ENCODE measurements at regions not wholly inside any gene's neighbourhood (a gene's known extent, or its start where the extent isn't known, plus 50 kb on each side); places are given as distances from the start of the nearest gene placed in this dataset.

GRCh38 chrX:9087271-9088040, 53.5 kb upstream of the FAM9B start:
- no peak overlapping the region for H3K4me3 ChIP-seq (ENCODE audit: low read length)
- H3K9me3 ChIP-seq (ENCODE audit: control insufficient read depth, insufficient read depth, low read length): no peaks in the 10 kb centered on the region
- H3K27ac ChIP-seq (ENCODE audit: low read length): no peak overlapping the region
- no CpG with 5 or more reads among the region's 8 CpGs for WGBS (ENCODE audit: insufficient coverage, insufficient read length)
- no peaks in the 10 kb centered on the region for H3K4me1 ChIP-seq (ENCODE audit: control insufficient read depth, insufficient read depth, low read length)
- no peak for DNase-seq (ENCODE audit: low read depth, low spot score)
- H3K36me3 ChIP-seq (ENCODE audit: control insufficient read depth, insufficient read depth, low read length): no peaks in the 10 kb centered on the region
- H3K27me3 ChIP-seq (ENCODE audit: control insufficient read depth, insufficient read depth, low read length): no peaks in the 10 kb centered on the region

- H3K4me1 ChIP-seq (ENCODE audit: control insufficient read depth, insufficient read depth, low read length): no peaks in the 10 kb centered on the region
- no peaks in the 10 kb centered on the region for H3K27me3 ChIP-seq (ENCODE audit: control insufficient read depth, insufficient read depth, low read length)
- WGBS (ENCODE audit: insufficient coverage, insufficient read length): no CpG with 5 or more reads among the region's 2 CpGs
- H3K4me3 ChIP-seq (ENCODE audit: low read length): no peak overlapping the region
- DNase-seq (ENCODE audit: low read depth, low spot score): no peak
- H3K9me3 ChIP-seq (ENCODE audit: control insufficient read depth, insufficient read depth, low read length): no peaks in the 10 kb centered on the region
- no peak overlapping the region for H3K27ac ChIP-seq (ENCODE audit: low read length)
- no peaks in the 10 kb centered on the region for H3K36me3 ChIP-seq (ENCODE audit: control insufficient read depth, insufficient read depth, low read length)
Observed at GRCh38 chrX:9088896-9089295, 55.0 kb upstream of the FAM9B start.

- no CpG with 5 or more reads among the region's 1 CpG for WGBS (ENCODE audit: insufficient coverage, insufficient read length)
Observed at GRCh38 chrX:9090766-9091165, 56.8 kb upstream of the FAM9B start.

GRCh38 chrX:9091258-9091657, 57.3 kb upstream of the FAM9B start:
- no peak for DNase-seq (ENCODE audit: low read depth, low spot score)
- no peaks in the 10 kb centered on the region for H3K4me1 ChIP-seq (ENCODE audit: control insufficient read depth, insufficient read depth, low read length)
- no peaks in the 10 kb centered on the region for H3K27me3 ChIP-seq (ENCODE audit: control insufficient read depth, insufficient read depth, low read length)
- H3K4me3 ChIP-seq (ENCODE audit: low read length): no peak overlapping the region
- H3K27ac ChIP-seq (ENCODE audit: low read length): no peak overlapping the region
- H3K36me3 ChIP-seq (ENCODE audit: control insufficient read depth, insufficient read depth, low read length): no peaks in the 10 kb centered on the region
- no CpG with 5 or more reads among the region's 4 CpGs for WGBS (ENCODE audit: insufficient coverage, insufficient read length)
- no peaks in the 10 kb centered on the region for H3K9me3 ChIP-seq (ENCODE audit: control insufficient read depth, insufficient read depth, low read length)

More at GRCh38 chrX:9090766-9091165, 56.8 kb upstream of the FAM9B start:
- no peak overlapping the region for H3K4me3 ChIP-seq (ENCODE audit: low read length)
- no peaks in the 10 kb centered on the region for H3K27me3 ChIP-seq (ENCODE audit: control insufficient read depth, insufficient read depth, low read length)
- no peak overlapping the region for H3K27ac ChIP-seq (ENCODE audit: low read length)
- no peaks in the 10 kb centered on the region for H3K36me3 ChIP-seq (ENCODE audit: control insufficient read depth, insufficient read depth, low read length)
- H3K9me3 ChIP-seq (ENCODE audit: control insufficient read depth, insufficient read depth, low read length): no peaks in the 10 kb centered on the region
- DNase-seq (ENCODE audit: low read depth, low spot score): no peak
- H3K4me1 ChIP-seq (ENCODE audit: control insufficient read depth, insufficient read depth, low read length): no peaks in the 10 kb centered on the region

- DNase-seq (ENCODE audit: low read depth, low spot score): no peak
Observed at GRCh38 chrX:9102956-9103355, 69.0 kb upstream of the FAM9B start.

GRCh38 chrX:9108054-9108453, 74.1 kb upstream of the FAM9B start:
- H3K36me3 ChIP-seq (ENCODE audit: control insufficient read depth, insufficient read depth, low read length): no peaks in the 10 kb centered on the region
- H3K9me3 ChIP-seq (ENCODE audit: control insufficient read depth, insufficient read depth, low read length): no peaks in the 10 kb centered on the region
- no CpG with 5 or more reads among the region's 1 CpG for WGBS (ENCODE audit: insufficient coverage, insufficient read length)
- DNase-seq (ENCODE audit: low read depth, low spot score): no peak
- no peaks in the 10 kb centered on the region for H3K27me3 ChIP-seq (ENCODE audit: control insufficient read depth, insufficient read depth, low read length)
- H3K27ac ChIP-seq (ENCODE audit: low read length): no peak overlapping the region
- H3K4me1 ChIP-seq (ENCODE audit: control insufficient read depth, insufficient read depth, low read length): no peaks in the 10 kb centered on the region
- H3K4me3 ChIP-seq (ENCODE audit: low read length): no peak overlapping the region

More at GRCh38 chrX:9102956-9103355, 69.0 kb upstream of the FAM9B start:
- Histone ChIP-seq H3K4me1 (ENCODE audit: control insufficient read depth, insufficient read depth, low read length) (no peaks in the 10 kb centered on the region), H3K9me3 (ENCODE audit: control insufficient read depth, insufficient read depth, low read length) (no peaks in the 10 kb centered on the region), H3K27me3 (ENCODE audit: control insufficient read depth, insufficient read depth, low read length) (no peaks in the 10 kb centered on the region), H3K4me3 (ENCODE audit: low read length) (no peak overlapping the region), H3K27ac (ENCODE audit: low read length) (no peak overlapping the region), H3K36me3 (ENCODE audit: control insufficient read depth, insufficient read depth, low read length) (no peaks in the 10 kb centered on the region)
- WGBS (ENCODE audit: insufficient coverage, insufficient read length): no CpG with 5 or more reads among the region's 4 CpGs

GRCh38 chrX:9110808-9111207, 76.9 kb upstream of the FAM9B start:
- Histone ChIP-seq H3K4me1 (ENCODE audit: control insufficient read depth, insufficient read depth, low read length) (no peaks in the 10 kb centered on the region), H3K4me3 (ENCODE audit: low read length) (no peak overlapping the region), H3K27ac (ENCODE audit: low read length) (no peak overlapping the region), H3K36me3 (ENCODE audit: control insufficient read depth, insufficient read depth, low read length) (no peaks in the 10 kb centered on the region), H3K9me3 (ENCODE audit: control insufficient read depth, insufficient read depth, low read length) (no peaks in the 10 kb centered on the region), H3K27me3 (ENCODE audit: control insufficient read depth, insufficient read depth, low read length) (no peaks in the 10 kb centered on the region)
- DNase-seq (ENCODE audit: low read depth, low spot score): no peak
- no CpG with 5 or more reads among the region's 5 CpGs for WGBS (ENCODE audit: insufficient coverage, insufficient read length)

GRCh38 chrX:9114245-9114644, 80.3 kb upstream of the FAM9B start:
- Histone ChIP-seq H3K27ac (ENCODE audit: low read length) (no peak overlapping the region), H3K9me3 (ENCODE audit: control insufficient read depth, insufficient read depth, low read length) (no peaks in the 10 kb centered on the region), H3K27me3 (ENCODE audit: control insufficient read depth, insufficient read depth, low read length) (no peaks in the 10 kb centered on the region), H3K36me3 (ENCODE audit: control insufficient read depth, insufficient read depth, low read length) (no peaks in the 10 kb centered on the region), H3K4me1 (ENCODE audit: control insufficient read depth, insufficient read depth, low read length) (no peaks in the 10 kb centered on the region), H3K4me3 (ENCODE audit: low read length) (no peak overlapping the region)
- no CpG with 5 or more reads among the region's 2 CpGs for WGBS (ENCODE audit: insufficient coverage, insufficient read length)
- no peak for DNase-seq (ENCODE audit: low read depth, low spot score)

- H3K4me3 ChIP-seq (ENCODE audit: low read length): no peak overlapping the region
- H3K36me3 ChIP-seq (ENCODE audit: control insufficient read depth, insufficient read depth, low read length): no peaks in the 10 kb centered on the region
- H3K9me3 ChIP-seq (ENCODE audit: control insufficient read depth, insufficient read depth, low read length): no peaks in the 10 kb centered on the region
- H3K4me1 ChIP-seq (ENCODE audit: control insufficient read depth, insufficient read depth, low read length): no peaks in the 10 kb centered on the region
- no peaks in the 10 kb centered on the region for H3K27me3 ChIP-seq (ENCODE audit: control insufficient read depth, insufficient read depth, low read length)
- no peak for DNase-seq (ENCODE audit: low read depth, low spot score)
- WGBS (ENCODE audit: insufficient coverage, insufficient read length): no CpG with 5 or more reads among the region's 1 CpG
- no peak overlapping the region for H3K27ac ChIP-seq (ENCODE audit: low read length)
Observed at GRCh38 chrX:9117851-9118250, 83.9 kb upstream of the FAM9B start.

- Histone ChIP-seq H3K4me3 (ENCODE audit: low read length) (no peak overlapping the region), H3K4me1 (ENCODE audit: control insufficient read depth, insufficient read depth, low read length) (no peaks in the 10 kb centered on the region), H3K27ac (ENCODE audit: low read length) (no peak overlapping the region), H3K9me3 (ENCODE audit: control insufficient read depth, insufficient read depth, low read length) (no peaks in the 10 kb centered on the region), H3K36me3 (ENCODE audit: control insufficient read depth, insufficient read depth, low read length) (no peaks in the 10 kb centered on the region), H3K27me3 (ENCODE audit: control insufficient read depth, insufficient read depth, low read length) (no peaks in the 10 kb centered on the region)
- no peak for DNase-seq (ENCODE audit: low read depth, low spot score)
- WGBS (ENCODE audit: insufficient coverage, insufficient read length): no CpG with 5 or more reads among the region's 6 CpGs
Observed at GRCh38 chrX:9122519-9123245, 88.8 kb upstream of the FAM9B start.
